Caki2 (cell line): ENCODE measurements at regions not wholly inside any gene's neighbourhood (a gene's known extent, or its start where the extent isn't known, plus 50 kb on each side); places are given as distances from the start of the nearest gene placed in this dataset.

Experiments used
- DNase-seq: peaks from one replicate; pipeline ENCODE4 v3.0.0-alpha.2; 2015; ENCODE audit warnings: low read depth
- in situ Hi-C: cut with HindIII; loops from 2 replicates; pipeline ENCODE4 v1.10.0; 2016; ENCODE audit warnings: low sequenced_read_pairs, low pct_unique_long_range_greater_than_20kb, mixed read lengths

DNA sequence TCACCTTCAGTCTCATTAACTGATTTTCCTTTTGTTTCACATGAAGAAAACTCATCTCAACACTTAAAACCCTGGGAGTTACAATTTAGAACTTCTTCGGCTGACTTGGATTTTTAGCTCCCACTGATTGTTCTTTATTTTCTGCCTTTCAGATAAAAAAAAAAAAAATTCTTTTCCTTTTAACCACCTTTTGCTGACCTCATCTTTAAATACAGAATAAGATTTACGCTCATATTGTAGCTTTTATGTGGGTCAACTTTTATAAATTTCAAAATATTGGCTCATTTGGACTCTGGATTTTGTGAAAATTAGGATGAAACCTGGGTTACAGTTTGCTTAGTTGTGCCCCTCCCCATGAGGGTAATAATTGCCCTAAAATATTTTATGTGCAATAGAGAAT is 659.3 kb downstream of the ZNF674 start:
- in situ Hi-C loops = no loop called here
- DNase-seq = no peak

DNA sequence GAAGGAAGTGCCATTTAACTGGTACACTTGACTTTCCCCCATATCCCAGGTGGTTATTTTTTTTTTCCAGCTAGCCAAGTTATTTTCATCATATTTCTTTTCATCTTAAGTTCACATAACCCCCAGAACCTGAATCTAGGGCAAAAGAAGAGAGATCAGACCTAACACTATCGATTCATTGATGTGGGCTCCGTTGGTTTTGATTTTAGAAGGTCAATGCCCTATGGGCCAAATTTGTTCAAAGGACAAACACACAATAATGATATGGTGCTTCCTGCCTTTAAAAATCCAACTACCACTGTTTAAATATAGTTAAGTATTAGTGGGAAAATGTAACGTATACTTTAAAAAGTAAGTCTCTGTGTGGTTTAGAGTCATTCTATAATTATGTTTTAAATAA is 665.7 kb downstream of the ZNF674 start:
- in situ Hi-C loops = no loop called here
- no peak for DNase-seq

DNA sequence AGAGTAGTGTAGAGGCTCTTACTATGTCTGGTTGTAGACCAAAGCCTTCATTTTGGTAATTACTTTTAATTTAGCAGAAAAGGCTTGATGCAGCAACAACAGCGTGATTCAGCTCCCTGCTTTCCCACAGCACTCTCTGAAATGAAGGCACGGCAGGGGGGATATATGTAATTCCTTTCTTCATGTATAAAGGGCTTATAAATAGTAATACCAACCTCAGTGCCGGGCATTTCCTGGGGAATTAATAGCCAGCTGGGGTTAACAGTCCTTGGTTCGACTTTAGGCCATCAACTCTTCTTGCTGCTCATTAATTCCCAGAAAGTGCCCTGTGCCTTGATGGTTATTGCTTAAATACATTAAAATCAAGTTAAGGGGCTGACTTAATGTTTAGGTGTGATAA is 669.0 kb downstream of the ZNF674 start:
- in situ Hi-C loops = no loop called here
- DNase-seq = no peak

DNA sequence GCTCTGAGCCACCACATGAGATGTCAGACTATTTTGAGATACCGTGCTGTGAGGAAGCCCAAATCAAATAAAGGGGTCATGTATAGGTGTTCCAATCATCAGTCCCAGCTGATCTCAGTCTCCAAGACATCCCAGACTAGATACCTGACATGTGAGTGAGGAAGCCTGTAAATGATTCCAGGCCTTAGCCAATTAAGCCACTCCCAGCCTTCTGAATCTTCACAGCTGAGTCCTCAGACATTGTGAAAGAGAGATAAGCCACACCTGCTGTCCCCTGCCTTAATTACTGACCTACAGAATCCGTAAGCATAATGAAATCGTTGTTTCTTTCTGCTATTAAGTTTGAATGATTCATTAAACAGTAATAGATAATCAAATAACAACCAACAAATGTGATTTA is 671.4 kb downstream of the ZNF674 start:
- in situ Hi-C loops = no loop called here
- DNase-seq = no peak

DNA sequence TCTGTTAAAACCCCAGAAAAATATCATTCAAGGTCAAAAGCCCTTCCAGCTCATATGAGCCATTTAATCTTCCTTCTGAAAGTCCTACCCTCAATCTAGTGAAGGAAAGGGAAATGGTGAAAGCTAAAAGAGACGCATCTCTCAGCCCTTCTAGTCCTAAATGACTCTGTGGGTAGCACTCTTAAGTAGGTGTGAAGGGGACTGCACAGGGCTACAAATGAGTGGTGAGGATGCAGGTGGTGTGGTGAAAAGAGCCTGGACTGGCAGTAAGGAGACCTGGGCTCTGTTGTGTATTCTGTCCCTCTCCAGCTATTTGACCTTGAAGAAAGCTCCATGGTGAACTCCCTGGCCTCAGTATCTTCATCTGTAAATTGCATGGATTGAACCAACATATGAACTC is 671.8 kb upstream of the DIPK2B start:
- in situ Hi-C loops = no loop called here
- DNase-seq = no peak

DNA sequence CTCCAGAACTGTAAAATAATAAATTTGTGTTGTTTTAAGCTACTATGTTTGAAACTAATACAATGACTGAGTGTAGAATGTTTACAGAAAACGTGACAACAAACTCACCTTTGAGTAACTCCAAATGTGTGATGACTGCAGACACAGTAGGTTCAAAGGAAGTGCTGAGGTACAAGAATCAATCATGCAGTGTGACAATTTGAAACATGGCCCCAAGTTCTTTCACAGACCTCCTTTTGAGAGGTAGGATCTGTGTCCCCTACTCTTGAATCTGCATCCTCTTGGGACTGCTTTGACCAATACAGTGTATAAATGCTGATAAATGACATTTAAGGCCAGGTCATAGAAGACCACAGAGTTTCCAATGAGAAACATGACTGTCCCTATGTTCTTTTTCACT is 667.7 kb upstream of the DIPK2B start:
- in situ Hi-C loops = no loop called here
- DNase-seq = no peak

DNA sequence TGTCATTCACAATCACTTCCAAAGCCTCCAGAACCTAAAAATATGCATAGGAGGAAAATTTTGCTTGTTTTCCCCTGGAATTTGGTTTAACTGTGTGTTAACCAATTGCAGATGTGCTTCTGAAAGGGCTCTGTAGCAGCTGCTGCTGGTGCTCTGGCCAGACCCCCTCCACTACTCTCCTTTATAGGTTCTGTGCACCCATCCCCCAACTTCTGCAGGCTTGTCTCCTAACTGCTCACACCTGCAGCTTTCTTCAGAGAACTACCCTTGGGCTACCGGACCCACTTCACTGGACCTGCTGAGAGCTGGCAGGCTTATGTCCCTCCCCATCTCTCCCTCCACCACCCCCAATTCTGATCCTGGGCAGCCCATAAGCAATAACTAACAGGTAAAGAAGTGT is 662.1 kb upstream of the DIPK2B start:
- in situ Hi-C loops = no loop called here
- DNase-seq = no peak

DNA sequence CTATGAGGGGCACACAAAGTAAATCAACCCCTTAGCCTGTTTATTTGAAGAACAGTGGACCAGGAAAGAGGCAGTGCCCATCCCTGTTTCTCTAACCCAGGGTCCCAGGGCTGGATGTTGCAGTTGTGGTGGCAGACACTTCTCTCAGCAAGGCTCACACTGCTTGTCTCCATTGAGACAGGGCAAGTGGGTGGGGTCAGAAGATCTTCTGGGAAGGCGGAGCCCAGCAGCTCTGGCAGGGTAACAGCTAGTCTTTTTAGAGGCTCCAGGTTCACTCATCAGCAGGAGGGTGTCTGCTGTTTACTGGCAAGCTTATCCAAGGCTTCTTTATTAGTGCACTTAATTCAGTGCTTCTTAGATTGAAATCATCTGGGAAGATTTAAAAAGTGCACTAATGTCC is 659.8 kb upstream of the DIPK2B start:
- in situ Hi-C loops = no loop called here
- no peak for DNase-seq

DNA sequence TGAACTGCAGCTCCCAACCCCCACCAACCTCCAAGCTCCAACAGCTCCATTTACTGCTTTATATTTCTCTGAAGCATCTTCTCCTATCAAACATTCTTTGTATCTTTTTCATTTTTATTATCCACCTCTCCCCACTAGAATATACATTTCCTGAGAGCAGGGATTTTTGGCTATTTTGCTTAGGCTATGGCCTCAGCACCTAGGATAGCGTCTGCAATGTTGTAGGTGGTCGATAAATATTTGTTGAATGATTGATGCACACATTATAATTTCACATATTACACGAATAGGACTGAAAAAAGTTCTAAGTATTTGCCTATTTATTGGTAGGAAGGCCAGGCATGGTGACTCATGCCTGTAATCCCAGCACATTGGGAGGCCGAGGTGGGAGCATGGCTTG is 658.7 kb upstream of the DIPK2B start:
- in situ Hi-C loops = no loop called here
- no peak for DNase-seq

DNA sequence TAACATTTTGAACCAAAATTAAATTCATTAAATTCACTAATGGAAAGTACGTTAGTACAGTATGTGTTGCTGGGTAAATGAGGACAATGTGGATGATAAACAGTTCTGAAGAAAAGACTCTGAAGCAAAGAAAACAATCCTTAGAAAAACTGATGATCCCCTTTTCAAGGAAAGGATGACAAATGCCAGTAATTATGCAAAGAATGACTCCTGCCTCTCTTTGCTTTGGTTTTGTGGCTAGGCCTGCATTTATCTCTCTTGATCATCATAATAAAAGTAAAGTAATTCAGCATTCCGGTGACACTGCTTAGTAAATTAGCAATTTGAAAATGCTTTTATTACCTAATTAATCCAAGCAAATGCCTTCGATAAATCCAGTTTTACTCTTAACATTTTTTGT is 652.2 kb upstream of the DIPK2B start:
- DNase-seq = peak; percentile 33
- in situ Hi-C loops = no loop called here

DNA sequence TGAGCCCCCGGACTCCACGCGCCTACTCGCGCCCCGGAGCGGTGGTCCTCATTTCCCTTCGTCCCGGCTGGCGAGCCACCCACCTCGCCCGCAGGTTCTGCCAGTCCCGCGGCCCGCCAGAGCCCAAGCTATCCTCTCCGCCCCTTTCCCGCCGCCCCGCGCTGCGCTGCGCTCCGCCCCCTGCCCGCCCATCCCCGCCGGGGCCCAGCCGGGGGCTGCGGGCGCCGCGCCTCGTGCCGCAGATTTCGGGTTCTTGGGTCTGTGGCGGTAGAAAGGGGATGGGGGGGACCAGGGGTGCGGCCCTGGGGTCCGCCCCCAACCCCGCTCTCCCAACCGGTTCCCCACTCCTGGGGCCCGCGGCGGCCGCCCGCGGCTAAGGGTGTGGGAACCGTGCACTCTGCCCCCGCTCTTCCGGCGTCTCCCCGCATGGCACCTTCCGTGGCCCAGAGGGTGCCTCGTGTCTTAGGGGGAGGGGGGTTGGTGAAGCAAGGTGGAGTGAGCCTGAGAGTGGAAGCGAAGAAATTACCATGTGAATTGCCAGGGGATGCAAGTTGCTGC is 650.8 kb upstream of the DIPK2B start:
- in situ Hi-C loops = no loop called here
- DNase-seq = peak; percentile 71

DNA sequence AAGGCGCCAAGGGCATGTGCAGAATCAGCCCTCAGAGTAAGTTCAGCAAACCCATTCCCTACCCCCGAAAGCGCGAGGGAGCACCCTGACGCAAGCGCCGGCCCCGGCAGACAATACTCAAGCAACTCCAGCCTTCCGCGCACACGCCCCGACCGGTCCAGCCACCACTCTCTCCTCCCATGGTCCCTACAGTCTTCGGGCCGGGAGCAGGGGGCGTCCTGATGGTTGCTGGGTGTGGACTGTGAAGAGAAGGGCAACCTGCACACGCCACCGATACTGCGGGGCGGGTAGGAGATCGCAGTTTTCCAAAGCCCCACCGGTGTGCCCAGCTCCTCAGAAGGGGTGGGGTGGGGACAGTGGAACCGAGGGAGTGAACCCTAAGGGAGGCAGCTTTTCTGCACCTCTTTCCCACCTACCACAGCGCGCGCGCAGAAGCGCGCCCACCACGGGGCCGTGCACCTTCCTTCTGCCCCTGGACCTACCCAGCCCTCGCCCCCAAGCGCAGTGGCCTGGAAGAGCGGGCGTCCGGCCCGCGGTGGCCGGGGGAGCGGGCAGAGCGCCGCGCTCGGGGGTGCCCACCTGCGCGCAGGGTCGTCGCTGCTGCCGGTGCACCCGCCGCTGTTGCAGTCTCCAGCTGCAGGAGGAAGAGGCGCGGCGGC is 650.2 kb upstream of the DIPK2B start:
- in situ Hi-C loops = no loop called here
- peak; percentile 41 for DNase-seq

DNA sequence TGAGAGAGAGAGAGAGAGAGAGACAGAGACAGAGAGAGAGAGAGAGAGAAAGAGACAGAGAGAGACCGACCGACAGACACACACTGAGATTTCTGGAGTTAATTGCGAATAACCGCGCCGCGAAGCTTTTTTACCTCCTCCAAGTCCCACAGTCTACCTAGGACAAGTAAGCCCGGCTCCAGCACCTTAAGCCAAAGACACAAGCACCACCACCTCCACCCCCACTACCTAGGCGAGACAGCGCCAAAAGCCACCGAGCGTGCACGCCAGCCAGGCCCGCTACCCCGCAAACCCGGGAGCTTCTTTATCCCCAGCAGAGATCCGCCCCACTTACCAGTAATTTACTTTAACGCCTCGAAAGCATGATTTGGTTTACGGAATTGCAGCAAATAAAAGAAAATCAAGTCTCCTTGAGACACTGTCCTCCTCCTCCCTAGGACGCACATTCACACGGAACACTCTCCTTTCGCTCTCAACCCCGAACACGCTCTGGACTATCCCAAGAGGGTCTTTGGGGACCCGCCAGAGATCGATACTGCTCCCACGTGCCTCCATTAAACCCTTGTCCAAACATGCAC is 649.6 kb upstream of the DIPK2B start:
- DNase-seq = peak; percentile 57

DNA sequence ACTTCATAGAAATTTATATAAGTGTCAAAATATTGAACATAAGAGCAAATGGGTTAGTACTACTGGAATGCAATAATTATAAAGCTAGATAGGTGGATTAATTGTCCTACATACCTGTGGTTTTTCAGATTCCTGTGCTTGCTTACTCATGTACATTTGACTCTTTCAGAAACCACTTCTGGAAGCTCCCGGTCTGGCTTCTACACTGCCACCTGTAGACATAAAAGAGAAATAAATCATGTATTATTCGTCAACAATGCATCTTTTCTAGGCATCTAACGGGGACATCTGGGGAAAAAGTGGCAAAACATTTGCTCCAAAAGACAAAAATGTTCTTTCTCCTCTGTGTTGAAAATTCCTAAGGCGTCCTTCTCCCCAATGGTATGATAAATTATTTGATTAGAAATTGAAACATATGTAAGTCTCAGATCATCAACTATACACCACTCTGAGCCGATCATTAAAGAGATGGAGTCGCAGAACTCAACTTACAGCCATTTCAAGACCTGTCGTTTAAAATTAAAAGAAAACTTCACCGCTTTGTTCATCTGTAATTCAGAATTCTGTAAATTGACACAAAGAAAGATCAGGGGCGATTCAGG is 648.7 kb upstream of the DIPK2B start:
- in situ Hi-C loops = no loop called here
- DNase-seq = peak; percentile 73

More for the DNA sequence above, 649.6 kb upstream of the DIPK2B start:
- in situ Hi-C loops = no loop called here

DNA sequence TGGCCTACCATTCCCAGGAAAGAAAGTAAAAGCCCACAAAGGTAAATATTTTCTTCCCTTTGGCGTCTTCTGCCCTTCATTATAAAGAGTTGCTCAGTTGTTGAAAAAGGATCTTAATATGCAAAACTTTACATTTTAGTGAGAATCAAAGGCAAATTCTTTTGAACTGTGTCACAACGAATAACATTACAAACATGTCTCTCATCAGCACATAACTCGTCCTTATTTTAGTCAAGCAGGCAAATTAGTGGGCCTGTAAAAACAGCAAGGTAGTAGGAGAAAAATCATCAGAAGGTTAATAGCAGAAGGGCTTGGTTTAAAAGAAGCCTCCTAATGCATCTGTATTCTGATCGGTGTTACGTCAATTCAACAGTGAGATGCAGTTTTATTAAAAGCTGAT is 647.3 kb upstream of the DIPK2B start:
- in situ Hi-C loops = no loop called here
- DNase-seq = no peak

DNA sequence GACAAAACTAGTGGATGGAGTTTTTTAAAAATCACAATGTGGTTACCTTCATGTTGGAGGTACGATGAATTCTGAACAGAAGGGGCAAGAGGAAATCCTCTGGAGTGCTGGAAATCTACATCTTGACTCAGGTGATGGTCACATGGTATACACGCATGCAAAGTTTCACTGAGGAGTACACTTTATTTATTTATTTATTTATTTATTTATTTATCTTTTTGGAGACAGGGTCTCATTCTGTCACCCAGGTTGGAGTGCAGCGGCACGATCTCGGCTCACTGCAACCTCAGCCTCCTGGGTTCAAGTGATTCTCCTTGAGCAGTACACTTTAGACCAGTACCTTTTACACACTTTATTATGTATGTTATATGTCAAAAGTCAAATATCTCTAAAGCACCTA is 645.7 kb upstream of the DIPK2B start:
- DNase-seq = no peak
- in situ Hi-C loops = no loop called here

DNA sequence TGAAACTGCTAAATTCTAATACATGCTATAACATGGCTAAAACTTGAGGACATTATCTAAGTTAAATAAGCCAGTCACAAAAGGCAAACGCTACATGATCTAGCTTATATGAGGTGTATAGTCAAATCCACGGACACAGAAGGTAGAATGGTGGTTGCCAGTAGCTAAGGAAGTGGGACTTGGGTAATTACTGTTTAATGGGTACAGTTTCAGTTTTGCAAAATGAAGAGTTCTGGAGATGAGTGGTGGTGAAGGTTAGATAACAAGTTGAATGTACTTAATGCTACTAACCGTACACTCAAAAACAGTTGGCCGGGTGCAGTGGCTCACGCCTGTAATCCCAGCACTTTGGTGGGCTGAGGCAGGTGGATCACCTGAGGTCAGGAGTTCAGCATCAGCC is 644.5 kb upstream of the DIPK2B start:
- no peak for DNase-seq
- in situ Hi-C loops = no loop called here

DNA sequence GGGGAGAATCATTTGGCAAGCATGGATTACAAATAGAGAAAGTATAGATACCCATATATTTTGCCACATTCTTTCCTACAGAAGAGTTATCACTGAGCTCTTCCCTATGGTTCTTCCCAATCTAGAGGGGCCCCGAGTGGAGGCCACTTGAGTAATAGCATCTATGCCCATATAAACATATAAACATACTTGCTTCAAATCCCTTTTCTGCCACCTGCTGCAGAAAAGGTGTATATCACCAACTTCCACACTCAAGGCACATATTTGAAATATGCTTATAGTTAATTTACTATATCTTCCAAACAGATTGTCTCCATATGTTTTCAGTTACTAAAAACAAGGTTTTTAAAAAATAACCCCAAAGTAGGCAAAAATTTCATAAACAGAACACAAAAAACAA is 642.8 kb upstream of the DIPK2B start:
- no peak for DNase-seq
- in situ Hi-C loops = no loop called here

DNA sequence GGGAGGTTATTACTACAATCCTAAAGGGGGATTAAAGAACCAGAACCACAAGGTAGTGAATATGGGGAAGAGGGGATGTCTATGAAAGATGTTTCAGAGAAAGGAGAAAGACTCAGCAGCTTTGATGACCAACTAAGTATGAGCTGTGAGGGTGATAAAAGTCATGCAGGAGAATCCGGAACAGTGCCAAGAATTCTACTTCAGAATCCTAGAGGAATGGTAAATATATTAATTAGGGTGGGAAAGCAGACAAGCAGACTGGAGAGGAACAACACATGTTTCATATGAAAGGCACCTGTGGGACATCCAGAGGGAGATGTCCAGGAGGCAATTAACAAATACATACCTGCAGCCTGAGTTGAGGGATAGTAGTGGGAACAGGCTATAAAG is 642.2 kb upstream of the DIPK2B start:
- DNase-seq = no peak
- in situ Hi-C loops = no loop called here
